ENCODE measurements at regions not wholly inside any gene's neighbourhood (a gene's known extent, or its start where the extent isn't known, plus 50 kb on each side); places are given as distances from the start of the nearest gene placed in this dataset.

- TF ChIP-seq GATA2 (IDR thresholded peaks at IDR 0.05; ENCODE audit: low read depth, low read length) (no peak), GATA3 (IDR thresholded peaks at IDR 0.05; ENCODE audit: low read depth, low read length) (no peak)
Observed at GRCh38 chr13:103976371-103976770, 910.2 kb upstream of the SLC10A2 start.

Data from SH-SY5Y (cell line).